Peyer's patch (tissue), 4 donors: ENCODE measurements at regions not wholly inside any gene's neighbourhood (a gene's known extent, or its start where the extent isn't known, plus 50 kb on each side); places are given as distances from the start of the nearest gene placed in this dataset.

Experiments used
- POLR2A ChIP-seq, 2 donors: fragments of 450-650 bp; IDR thresholded peaks; one replicate each; pipeline ENCODE4 v1.5.1; 2017; ENCODE audit warnings: antibody characterized with exemption in 2 of 2, mild to moderate bottlenecking in 2 of 2, moderate library complexity in 2 of 2
- TF ChIP-seq, protein P1 (sequence below), 6 experiments: fragments of 450-650 bp in 4 of 6; fragments of 200-600 bp in 2 of 6; sonication (generic) in 1 of 6; IDR thresholded peaks; one replicate each; pipeline ENCODE4 v1.5.1; 2017 to 2019; ENCODE audit warnings: antibody characterized with exemption in 6 of 6, mild to moderate bottlenecking in 3 of 6, moderate library complexity in 1 of 6

DNA sequence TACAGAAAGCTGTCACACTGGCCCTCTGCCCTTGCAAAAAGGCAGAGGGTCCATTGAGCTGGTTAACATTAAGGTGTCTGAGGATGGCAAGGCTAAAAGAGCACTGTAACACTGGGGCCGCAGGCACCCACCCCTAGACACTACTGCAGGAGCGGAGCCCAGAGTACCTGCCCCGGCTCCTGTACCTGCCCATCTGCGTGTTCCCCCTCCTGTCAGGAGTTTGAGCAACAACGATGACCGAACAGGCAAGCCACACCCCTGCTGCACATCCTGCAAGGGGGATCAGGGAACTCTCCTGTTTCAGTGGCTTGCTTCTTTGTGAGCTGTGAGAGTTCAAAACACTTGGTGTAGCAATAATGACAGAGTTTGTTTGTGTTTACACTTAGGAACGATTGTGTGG is 117.4 kb upstream of the STARD13 start:
- TF ChIP-seq, protein P1, sequence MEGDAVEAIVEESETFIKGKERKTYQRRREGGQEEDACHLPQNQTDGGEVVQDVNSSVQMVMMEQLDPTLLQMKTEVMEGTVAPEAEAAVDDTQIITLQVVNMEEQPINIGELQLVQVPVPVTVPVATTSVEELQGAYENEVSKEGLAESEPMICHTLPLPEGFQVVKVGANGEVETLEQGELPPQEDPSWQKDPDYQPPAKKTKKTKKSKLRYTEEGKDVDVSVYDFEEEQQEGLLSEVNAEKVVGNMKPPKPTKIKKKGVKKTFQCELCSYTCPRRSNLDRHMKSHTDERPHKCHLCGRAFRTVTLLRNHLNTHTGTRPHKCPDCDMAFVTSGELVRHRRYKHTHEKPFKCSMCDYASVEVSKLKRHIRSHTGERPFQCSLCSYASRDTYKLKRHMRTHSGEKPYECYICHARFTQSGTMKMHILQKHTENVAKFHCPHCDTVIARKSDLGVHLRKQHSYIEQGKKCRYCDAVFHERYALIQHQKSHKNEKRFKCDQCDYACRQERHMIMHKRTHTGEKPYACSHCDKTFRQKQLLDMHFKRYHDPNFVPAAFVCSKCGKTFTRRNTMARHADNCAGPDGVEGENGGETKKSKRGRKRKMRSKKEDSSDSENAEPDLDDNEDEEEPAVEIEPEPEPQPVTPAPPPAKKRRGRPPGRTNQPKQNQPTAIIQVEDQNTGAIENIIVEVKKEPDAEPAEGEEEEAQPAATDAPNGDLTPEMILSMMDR (IDR thresholded peaks at IDR 0.05): no peak
- no peak for TF ChIP-seq POLR2A (IDR thresholded peaks at IDR 0.05)
